ENCODE measurements at regions not wholly inside any gene's neighbourhood (a gene's known extent, or its start where the extent isn't known, plus 50 kb on each side); places are given as distances from the start of the nearest gene placed in this dataset.

- no peak for ATAC-seq
- TF ChIP-seq TFCP2L1 (CRISPR knock-in tag; IDR thresholded peaks at IDR 0.05) (no peak), HEYL (CRISPR knock-in tag; IDR thresholded peaks at IDR 0.05) (no peak), NFE2L2 (conservative IDR thresholded peaks at IDR 0.05; ENCODE audit: low read length) (no peak), KDM1A (IDR thresholded peaks at IDR 0.05; ENCODE audit: low read depth) (no peak), PHF8 (IDR thresholded peaks at IDR 0.05; ENCODE audit: borderline replicate concordance, low read depth) (no peak), EP300 (IDR thresholded peaks at IDR 0.05) (no peak), ZSCAN20 (CRISPR knock-in tag; IDR thresholded peaks at IDR 0.05) (no peak), HOXB5 (CRISPR knock-in tag; IDR thresholded peaks at IDR 0.05) (no peak), REST (IDR thresholded peaks at IDR 0.05) (no peak), MYC (IDR thresholded peaks at IDR 0.05; ENCODE audit: borderline replicate concordance, low read length) (no peak), HOXB13 (CRISPR knock-in tag; IDR thresholded peaks at IDR 0.05; ENCODE audit: low read depth) (no peak), HDAC2 (IDR thresholded peaks at IDR 0.05) (no peak)
- TF ChIP-seq, protein P1, sequence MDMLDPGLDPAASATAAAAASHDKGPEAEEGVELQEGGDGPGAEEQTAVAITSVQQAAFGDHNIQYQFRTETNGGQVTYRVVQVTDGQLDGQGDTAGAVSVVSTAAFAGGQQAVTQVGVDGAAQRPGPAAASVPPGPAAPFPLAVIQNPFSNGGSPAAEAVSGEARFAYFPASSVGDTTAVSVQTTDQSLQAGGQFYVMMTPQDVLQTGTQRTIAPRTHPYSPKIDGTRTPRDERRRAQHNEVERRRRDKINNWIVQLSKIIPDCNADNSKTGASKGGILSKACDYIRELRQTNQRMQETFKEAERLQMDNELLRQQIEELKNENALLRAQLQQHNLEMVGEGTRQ (IDR thresholded peaks at IDR 0.05): no peak
- TF ChIP-seq, protein P2, sequence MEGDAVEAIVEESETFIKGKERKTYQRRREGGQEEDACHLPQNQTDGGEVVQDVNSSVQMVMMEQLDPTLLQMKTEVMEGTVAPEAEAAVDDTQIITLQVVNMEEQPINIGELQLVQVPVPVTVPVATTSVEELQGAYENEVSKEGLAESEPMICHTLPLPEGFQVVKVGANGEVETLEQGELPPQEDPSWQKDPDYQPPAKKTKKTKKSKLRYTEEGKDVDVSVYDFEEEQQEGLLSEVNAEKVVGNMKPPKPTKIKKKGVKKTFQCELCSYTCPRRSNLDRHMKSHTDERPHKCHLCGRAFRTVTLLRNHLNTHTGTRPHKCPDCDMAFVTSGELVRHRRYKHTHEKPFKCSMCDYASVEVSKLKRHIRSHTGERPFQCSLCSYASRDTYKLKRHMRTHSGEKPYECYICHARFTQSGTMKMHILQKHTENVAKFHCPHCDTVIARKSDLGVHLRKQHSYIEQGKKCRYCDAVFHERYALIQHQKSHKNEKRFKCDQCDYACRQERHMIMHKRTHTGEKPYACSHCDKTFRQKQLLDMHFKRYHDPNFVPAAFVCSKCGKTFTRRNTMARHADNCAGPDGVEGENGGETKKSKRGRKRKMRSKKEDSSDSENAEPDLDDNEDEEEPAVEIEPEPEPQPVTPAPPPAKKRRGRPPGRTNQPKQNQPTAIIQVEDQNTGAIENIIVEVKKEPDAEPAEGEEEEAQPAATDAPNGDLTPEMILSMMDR (IDR thresholded peaks at IDR 0.05): no peak
- CTCF ChIA-PET: no interaction called here
- Histone ChIP-seq H3K4me1 (no peaks in the 10 kb centered on the region), H3K9me3 (peaks cover 5% of the 10 kb centered on the region; the same call in 1 of the 3 replicates), H3K27ac (no peak overlapping the region), H3K4me2 (no peak overlapping the region), H3K4me3 (no peak overlapping the region)
- no peak for FAIRE-seq
- POLR2A ChIA-PET: no interaction called here
- DNase-seq (ENCODE audit: low read depth in 1 of 2, low spot score in 1 of 2): no peak
- 0% methylated on average over 2 of the region's 2 CpGs for WGBS (ENCODE audit: missing lambda C conversion rate)
These were observed 98.7 kb upstream of the KL start for GRCh38 chr13:32917504-32917903.

- CTCF ChIA-PET: interaction anchor here (0.9 kb wide), 1 partner anchor 13 kb away, joined by 3 read pairs; no protein-coding TSS in a partner anchor
- FAIRE-seq (no peak), ATAC-seq (no peak), DNase-seq (ENCODE audit: low read depth in 1 of 2, low spot score in 1 of 2) (no peak)
- 82% methylated on average over 1 of the region's 1 CpG for WGBS (ENCODE audit: missing lambda C conversion rate)
- no peak overlapping the region for H3K4me2 ChIP-seq
- no peak overlapping the region for H3K4me3 ChIP-seq
- no peak overlapping the region for H3K27ac ChIP-seq
- POLR2A ChIA-PET: no interaction called here
- H3K4me1 ChIP-seq: no peaks in the 10 kb centered on the region
- H3K9me3 ChIP-seq: no peaks in the 10 kb centered on the region
- TF ChIP-seq, protein P2 (IDR thresholded peaks at IDR 0.05): no peak
- no peak for TF ChIP-seq CEBPB (IDR thresholded peaks at IDR 0.05)
- TF ChIP-seq EHMT2 (IDR thresholded peaks at IDR 0.05; ENCODE audit: low read depth): no peak
- TF ChIP-seq POLR2AphosphoS2 (conservative IDR thresholded peaks at IDR 0.05; ENCODE audit: low read length): no peak
- TF ChIP-seq, protein P3, sequence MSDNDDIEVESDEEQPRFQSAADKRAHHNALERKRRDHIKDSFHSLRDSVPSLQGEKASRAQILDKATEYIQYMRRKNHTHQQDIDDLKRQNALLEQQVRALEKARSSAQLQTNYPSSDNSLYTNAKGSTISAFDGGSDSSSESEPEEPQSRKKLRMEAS (IDR thresholded peaks at IDR 0.05): no peak
- no peak for TF ChIP-seq RFX5 (IDR thresholded peaks at IDR 0.05)
- TF ChIP-seq CHD2 (IDR thresholded peaks at IDR 0.05; ENCODE audit: low read length, partially characterized antibody): no peak
- TF ChIP-seq RCOR1 (IDR thresholded peaks at IDR 0.05; ENCODE audit: low read depth, low read length): no peak
- no peak for TF ChIP-seq JUNB (IDR thresholded peaks at IDR 0.05)
- no peak for TF ChIP-seq KDM1A (IDR thresholded peaks at IDR 0.05; ENCODE audit: low read depth)
- no peak for TF ChIP-seq TFCP2L1 (CRISPR knock-in tag; IDR thresholded peaks at IDR 0.05)
- no peak for TF ChIP-seq REST (IDR thresholded peaks at IDR 0.05)
- TF ChIP-seq MAFK (IDR thresholded peaks at IDR 0.05; ENCODE audit: partially characterized antibody): no peak
- TF ChIP-seq EHF (CRISPR knock-in tag; IDR thresholded peaks at IDR 0.05): no peak
- no peak for TF ChIP-seq E2F6 (IDR thresholded peaks at IDR 0.05; ENCODE audit: borderline replicate concordance, low read depth)
- no peak for TF ChIP-seq HOXB13 (CRISPR knock-in tag; IDR thresholded peaks at IDR 0.05; ENCODE audit: low read depth)
These were observed 92.5 kb upstream of the KL start for GRCh38 chr13:32923725-32924124.
